ENCODE measurements at regions not wholly inside any gene's neighbourhood (a gene's known extent, or its start where the extent isn't known, plus 50 kb on each side); places are given as distances from the start of the nearest gene placed in this dataset.

DNA sequence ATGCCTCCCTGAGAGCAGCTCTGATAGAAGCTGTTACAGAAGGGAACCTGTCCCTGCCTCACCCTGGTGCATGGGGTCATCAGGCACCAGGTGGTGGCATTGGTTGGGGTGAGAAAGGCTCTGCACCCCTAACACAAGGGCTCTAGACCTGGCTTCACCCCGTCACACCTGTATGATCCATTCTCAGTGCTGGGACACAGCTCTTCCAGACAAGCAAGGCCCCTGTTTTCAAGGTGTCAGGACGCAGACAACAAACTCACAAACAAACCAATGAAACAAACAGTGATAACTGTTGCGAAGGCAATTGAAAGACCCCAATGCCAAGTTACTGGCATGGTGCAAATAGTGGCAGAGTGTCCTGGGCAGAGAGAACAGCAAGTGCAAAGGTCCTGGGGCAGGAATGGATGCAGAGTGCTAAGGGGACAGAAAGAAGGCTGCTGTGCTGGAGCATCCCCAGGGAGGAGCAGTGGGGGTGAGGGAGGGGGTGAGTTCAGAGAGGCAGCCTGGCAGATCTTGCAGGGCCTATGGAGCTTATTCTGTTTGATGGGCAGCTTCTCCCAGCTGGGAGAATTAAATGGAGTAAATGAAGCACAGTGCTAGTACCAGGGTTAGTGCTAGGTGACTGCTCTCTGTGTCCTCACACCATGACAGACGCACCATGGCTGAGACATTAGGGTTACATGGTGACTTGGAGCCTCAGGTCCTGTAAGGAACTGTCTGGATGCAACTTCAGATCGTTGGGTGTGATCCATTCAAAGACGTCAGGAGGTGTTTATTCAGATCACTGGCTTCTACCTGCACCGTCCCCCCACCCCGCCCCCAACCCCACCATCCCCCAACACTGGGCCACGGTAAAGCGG, 67.9 kb upstream of the UNC5A start:
- Histone ChIP-seq H3K27me3 (peaks cover 2 to 33% (median 20%) of the 10 kb centered on the region in 4 donors), H3K9me3 (no peaks in the 10 kb centered on the region), H3K27ac (no peak overlapping the region), H3K4me1 (peaks cover 4 to 13% (median 10%) of the 10 kb centered on the region in 4 donors), H3K4me3 (no peak overlapping the region), H3K36me3 (no peaks in the 10 kb centered on the region)
- ATAC-seq (ENCODE audit: low FRiP score in 2 of 2) (no peak), DNase-seq (peak in 1 of 2 donors; percentile 2)
- WGBS, 2 donors = 40 to 75% methylated on average over 3 to 9 of the region's 10 CpGs
- TF ChIP-seq POLR2A (IDR thresholded peaks at IDR 0.05) (no peak), EP300 (IDR thresholded peaks at IDR 0.05) (no peak), CTCF (IDR thresholded peaks at IDR 0.05) (no peak), POLR2AphosphoS5 (IDR thresholded peaks at IDR 0.05) (no peak)

DNA sequence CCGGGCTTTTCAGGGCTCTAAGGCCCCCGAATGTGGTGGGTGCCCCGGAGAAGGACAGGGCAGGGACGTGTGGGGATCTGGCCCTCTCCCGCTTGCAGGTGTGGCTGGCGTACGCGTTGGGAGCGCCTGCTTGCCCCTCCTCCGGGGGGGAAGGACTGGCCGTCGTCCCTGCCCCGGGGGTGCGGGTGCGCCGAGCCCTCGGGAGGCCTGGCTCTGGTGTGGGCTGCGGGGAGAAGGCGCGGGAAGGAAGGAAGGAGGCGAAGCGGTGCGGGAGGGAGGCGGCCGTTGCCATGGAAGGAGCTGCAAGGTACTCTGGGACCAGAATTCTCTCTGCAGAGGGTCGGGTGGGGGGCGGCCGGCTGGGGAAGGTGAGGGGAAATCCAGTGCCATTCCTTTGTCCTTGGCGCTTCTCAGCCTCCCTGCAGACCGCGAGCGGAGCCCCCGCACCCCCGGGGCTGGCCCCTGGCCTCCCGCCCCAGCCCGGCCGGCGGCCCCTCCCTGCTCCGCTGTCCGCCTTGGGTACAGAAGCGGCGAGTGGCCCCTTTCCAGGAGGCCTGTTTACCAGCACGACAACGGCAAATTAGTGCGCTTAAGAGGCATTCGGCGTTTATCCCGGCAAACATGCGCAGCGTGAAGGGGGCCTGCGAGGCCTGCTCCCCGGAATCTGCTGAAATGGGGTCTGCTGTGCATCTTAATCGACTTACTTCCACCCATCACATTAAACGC, 67.1 kb upstream of the UNC5A start:
- H3K27me3 ChIP-seq = peaks cover 2 to 31% (median 19%) of the 10 kb centered on the region in 4 donors
- no peak for ATAC-seq (ENCODE audit: low FRiP score in 2 of 2)
- TF ChIP-seq POLR2A (IDR thresholded peaks at IDR 0.05) = no peak
- TF ChIP-seq CTCF (IDR thresholded peaks at IDR 0.05) = no peak
- TF ChIP-seq EP300 (IDR thresholded peaks at IDR 0.05) = no peak
- TF ChIP-seq POLR2AphosphoS5 (IDR thresholded peaks at IDR 0.05) = no peak
- H3K36me3 ChIP-seq = no peaks in the 10 kb centered on the region
- H3K4me3 ChIP-seq = peak overlapping the region in 1 of 4 donors; percentile 10
- WGBS, 2 donors = 4% methylated on average over 13 to 37 of the region's 54 CpGs
- peak; percentile 9 to 78 for DNase-seq
- H3K4me1 ChIP-seq = peaks cover 4 to 13% (median 10%) of the 10 kb centered on the region in 4 donors
- no peak overlapping the region for H3K27ac ChIP-seq
- H3K9me3 ChIP-seq = no peaks in the 10 kb centered on the region

GRCh38 chr5:176743868-176744583, 66.3 kb upstream of the UNC5A start:
- peaks cover 2 to 31% (median 19%) of the 10 kb centered on the region in 4 donors for H3K27me3 ChIP-seq
- TF ChIP-seq EP300 (IDR thresholded peaks at IDR 0.05) (no peak), POLR2AphosphoS5 (IDR thresholded peaks at IDR 0.05) (no peak), CTCF (IDR thresholded peaks at IDR 0.05) (no peak), POLR2A (IDR thresholded peaks at IDR 0.05) (no peak)
- DNase-seq (peak in 1 of 2 donors; percentile 6), ATAC-seq (ENCODE audit: low FRiP score in 2 of 2) (no peak)
- H3K4me1 ChIP-seq = peaks cover 4 to 13% (median 10%) of the 10 kb centered on the region in 4 donors
- H3K36me3 ChIP-seq = no peaks in the 10 kb centered on the region
- 18 to 23% methylated on average over 15 to 25 of the region's 25 CpGs for WGBS, 2 donors
- H3K9me3 ChIP-seq = no peaks in the 10 kb centered on the region
- H3K27ac ChIP-seq = no peak overlapping the region
- H3K4me3 ChIP-seq = no peak overlapping the region

DNA sequence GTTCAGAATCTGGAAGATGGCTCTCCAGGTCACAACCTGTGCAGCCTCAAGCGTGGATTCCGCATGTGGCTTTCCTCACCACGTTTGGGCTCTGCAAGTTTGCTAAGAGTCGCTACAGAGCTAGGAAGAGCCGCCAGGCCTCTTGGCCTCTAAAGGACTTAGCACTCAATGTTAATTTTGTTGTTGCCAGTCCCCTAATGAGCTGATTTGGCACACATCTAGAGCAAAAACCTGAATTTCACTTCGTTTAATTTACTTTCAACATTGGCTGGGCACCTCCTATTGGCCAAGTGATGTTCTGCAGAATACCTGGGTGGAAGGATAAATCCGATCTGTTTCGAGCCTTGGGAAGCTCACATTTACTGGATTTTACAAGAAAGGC, 65.8 kb upstream of the UNC5A start:
- ATAC-seq (ENCODE audit: low FRiP score in 2 of 2) (no peak), DNase-seq (peak in 1 of 2 donors; percentile 3)
- Histone ChIP-seq H3K27ac (no peak overlapping the region), H3K4me1 (peaks cover 4 to 13% (median 10%) of the 10 kb centered on the region in 4 donors), H3K36me3 (no peaks in the 10 kb centered on the region), H3K27me3 (peaks cover 2 to 31% (median 19%) of the 10 kb centered on the region in 4 donors), H3K4me3 (no peak overlapping the region), H3K9me3 (no peaks in the 10 kb centered on the region)
- TF ChIP-seq CTCF (IDR thresholded peaks at IDR 0.05) (no peak), POLR2A (IDR thresholded peaks at IDR 0.05) (no peak), POLR2AphosphoS5 (IDR thresholded peaks at IDR 0.05) (no peak), EP300 (IDR thresholded peaks at IDR 0.05) (no peak)
- WGBS, 2 donors = 51 to 60% methylated on average over 8 of the region's 8 CpGs
